HG03457 (cell line): ENCODE measurements at regions not wholly inside any gene's neighbourhood (a gene's known extent, or its start where the extent isn't known, plus 50 kb on each side); places are given as distances from the start of the nearest gene placed in this dataset.
"Not testable (repeated sequence)": the region's sequence is repeated elsewhere in the genome, so short reads cannot be mapped to it uniquely, and the experiment has no call there.

ENCODE experiments used
- ATAC-seq: cut with Tn5 transposase; IDR thresholded peaks from one replicate; pipeline ENCODE4 v1.9.1; 2021; ENCODE audit warnings: moderate number of reproducible peaks; ENCODE audit not compliant: unreplicated experiment

DNA sequence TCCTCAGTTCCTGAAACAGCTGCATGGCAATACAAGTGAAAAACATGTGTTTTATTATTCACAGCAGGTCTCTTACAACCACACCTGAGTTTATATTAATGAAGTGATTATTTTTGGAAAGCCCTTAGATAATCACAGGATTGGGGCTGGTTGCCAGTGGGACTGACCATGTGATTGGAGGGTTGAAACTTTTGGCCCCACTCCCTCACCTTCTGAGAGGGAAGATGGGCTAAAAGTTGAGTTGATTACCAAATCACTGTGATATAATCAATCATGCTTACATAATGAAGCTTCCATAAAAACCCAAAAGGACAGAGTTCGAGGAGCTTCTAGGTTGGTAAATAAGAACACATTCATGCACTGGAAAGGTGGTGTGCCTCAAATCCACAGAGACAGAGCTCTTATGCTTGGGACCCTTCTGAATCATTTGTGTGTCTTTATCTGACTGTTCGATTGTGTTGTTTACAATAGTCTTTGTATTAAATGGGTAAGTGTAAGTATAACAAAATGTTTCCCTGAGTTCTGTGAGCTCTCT is 393.9 kb downstream of the RPS24 start:
- ATAC-seq = no peak

DNA sequence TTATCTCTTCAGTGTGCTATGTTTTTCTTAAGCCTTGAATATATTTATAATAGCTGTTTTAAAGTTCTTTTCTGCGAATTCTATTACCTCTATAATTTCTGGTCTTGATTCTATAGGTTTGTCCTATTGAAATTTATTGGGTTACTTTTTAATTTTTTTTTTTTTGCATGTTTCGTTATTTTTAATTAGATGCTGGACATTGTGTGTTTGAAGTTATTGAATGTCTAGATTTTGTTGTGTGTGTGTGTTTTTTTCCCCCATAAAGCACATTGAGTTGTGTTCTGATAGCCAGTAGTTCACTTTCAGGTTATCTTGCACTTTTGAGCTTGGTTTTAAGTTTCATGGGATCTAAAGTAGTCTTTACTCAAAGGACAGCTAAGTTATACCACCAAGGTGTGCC is 394.9 kb downstream of the RPS24 start:
- ATAC-seq = no peak

DNA sequence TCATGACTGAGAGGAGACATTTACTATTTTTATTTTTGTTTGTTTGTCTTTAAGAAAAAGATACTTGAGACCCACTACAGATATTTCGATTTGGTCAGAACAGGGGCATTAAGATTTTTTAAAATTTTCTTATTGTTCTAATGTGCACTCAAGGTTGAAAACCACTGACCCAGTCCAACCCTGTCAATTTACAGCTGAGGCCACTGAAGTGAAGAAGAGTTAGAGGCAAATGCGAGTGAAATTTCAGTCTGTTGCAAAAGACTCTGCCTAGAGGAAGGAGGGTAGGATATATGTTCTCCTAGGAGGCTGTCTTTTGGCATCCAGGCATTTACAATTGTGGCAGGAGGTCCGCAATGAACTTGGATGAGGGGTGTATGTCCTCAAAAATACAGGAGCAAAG is 396.3 kb downstream of the RPS24 start:
- no peak for ATAC-seq

DNA sequence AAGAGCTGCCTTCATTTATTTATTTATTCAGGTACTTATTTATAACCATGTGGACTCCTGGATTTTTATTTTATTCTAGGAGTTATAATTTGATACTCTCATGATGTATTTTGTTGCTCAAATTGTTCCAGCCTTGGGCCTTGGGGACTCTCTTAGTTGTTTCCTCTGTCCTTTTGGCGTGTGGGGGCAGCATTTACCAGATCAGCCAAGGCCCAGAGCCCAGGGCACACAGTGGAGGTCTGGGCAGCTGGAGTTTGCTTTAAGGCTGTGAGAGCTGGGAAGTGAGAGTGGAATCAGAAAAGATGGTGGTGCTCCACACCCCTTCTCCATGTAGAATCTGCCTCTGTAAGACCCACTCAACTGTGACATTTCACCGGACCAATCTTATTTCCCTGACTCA is 398.9 kb downstream of the RPS24 start:
- ATAC-seq = no peak

DNA sequence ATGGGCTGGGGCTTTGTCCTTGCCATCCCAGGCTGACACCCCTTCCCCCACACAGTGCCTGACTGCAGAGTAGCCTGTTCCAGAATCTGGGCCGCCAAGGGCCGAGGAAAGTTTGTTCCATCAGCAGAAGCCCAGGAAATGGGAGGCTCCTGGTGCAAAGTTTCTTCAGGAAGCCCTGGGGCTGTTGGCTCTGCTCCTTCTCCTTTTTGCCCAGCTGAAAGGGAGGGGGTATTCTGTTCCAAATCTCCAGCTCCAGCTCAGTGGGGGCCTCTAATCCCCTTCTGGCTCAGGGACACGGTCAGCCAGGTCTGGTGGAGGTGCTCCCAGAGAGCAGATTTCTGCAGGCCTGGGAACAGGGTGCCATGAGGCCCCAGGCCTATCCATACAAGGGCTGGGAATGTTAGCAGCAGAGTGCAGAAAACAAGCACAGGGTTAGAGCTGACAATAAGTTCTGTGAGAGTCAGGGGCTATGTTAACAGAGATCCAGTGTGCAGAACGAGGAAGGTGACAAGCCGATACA is 399.5 kb downstream of the RPS24 start:
- no peak for ATAC-seq

DNA sequence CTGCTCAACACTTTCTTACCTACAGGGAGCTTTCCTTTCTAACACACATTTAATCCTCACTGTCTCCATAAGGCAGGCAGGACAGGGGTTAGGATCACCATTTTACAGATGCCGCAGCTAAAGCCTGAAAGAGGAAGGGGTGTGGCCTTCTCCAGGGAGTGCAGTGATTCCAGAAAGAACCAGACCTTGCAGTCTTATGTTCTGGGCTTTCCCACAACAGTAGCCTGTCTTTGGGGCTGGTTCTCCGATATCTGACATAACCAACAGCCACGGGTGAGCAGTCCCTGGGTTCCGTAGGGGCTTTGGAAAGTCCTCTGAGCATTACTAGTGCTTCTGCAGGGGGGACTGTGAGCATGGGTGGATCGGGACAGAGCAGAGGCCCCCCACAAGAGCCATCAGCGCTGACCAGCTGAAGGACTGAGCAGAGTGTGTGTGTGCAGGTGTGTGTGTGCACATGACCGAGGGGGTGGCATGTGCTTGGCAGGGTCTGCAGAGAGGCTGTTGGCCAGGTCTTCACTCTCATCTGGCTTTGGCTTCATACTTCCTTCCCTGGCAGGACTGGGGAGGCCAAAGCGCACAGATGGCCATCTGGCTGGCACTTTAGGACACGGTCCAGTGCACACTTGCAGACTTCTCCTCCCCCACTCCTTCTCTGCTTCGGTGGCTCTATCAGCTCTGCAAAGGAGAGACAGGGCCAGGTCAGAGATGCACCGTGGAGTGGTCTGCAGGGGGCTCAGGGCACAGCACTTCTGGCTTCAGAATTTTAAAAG is 400.3 kb downstream of the RPS24 start:
- ATAC-seq = no peak

DNA sequence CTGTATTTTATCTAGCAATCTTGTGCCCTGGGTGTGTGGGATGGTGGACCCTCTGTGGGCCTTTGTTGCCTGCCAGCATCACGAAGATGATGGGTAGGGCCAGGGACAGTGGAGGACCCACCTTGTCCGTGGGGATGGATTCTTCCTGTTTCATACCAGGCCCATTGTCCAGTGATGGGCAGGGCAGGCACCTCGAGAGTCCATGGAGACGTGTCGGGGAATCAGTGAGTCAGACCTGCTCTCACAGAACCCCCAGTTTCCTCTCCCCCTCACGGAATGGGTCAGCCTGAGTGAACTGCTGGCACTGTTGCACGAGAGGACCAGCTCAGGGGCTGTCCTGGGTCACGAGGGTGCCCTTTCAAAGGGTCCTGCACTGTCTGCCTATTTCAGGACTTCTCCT is 401.2 kb downstream of the RPS24 start:
- ATAC-seq = no peak

DNA sequence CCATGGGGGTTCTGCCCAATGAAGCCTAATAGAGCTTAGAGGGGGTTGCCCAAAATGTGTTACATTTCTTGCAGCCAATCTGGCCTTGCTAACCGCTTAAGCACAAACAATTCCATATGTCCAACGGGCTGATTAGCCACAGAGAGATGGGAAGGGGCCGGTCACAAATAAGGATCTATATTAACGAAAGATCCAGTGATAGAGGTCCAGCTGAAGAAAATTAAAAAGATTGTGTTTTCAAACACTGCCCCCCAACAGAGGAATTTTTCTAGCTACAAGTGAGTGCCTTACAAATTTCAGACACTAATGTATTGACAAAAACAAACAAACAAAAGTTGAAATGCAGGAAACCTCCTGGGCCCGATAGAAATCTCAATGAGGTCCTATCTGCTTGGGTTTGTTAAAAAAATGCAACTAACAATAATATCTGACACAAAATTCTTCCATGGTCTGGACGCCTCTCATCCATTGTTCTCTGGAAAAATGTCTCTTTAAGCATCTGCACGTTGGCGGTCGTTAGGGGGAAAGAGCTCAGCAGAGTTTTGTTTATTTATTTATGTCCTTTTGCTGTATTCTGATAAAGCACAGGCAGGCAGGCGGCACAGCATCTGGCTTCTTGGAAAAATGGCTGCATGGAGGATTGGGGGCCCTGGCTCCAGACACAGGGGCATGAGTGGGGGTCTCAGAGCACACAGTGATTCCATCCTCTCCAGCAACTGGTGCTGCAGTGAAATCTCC is 402.0 kb downstream of the RPS24 start:
- ATAC-seq = no peak

DNA sequence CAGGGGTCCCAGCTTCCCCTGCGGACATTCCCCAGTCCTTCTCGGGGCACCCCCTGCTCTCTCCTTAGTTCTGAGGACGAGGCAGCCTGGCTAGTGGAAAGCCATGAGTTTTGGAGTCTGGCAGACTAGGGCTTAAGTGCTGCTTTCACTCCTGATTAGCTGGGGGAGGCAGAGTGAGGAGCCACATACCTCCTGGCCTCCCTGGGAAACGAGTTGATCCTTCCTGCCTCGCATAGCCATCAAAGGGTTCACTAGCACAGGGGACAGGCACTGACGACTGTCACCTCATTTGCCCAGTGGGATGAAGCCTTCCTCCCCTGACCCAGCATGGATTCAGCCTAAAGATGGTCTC is 402.5 kb downstream of the RPS24 start:
- ATAC-seq = no peak

DNA sequence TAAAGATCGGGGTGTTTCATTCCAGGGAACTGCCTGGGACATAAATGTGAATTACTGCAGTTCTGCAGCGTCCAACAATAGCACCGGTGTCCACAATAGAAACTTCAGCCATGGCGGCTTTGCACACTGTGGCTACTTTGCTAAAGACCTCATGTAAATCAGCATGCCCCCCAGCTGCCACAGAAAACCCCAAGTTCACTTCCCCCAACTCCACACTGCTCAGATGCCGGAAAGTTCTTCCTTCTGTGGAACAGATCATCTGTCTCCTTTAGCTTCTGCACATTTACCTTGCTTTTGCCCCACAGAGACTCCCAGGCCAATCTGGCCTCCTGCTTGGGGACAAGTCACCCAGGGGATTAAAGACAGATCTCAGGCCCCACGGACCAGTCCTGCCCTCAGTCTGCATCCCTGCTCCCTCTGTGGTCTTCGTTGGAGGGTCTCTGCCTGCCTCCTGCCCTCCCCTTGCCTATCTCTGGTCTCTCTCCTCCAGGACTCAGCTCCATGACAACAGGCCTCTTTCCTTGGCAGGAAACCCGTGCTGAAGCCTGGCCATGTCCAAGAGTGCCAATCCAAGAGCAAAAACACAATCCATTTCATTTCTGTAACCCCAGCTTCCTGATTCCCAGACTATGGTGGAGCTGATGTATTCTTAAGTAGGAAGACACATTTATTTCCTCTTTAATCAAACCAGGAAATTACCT is 403.2 kb downstream of the RPS24 start:
- ATAC-seq = no peak

DNA sequence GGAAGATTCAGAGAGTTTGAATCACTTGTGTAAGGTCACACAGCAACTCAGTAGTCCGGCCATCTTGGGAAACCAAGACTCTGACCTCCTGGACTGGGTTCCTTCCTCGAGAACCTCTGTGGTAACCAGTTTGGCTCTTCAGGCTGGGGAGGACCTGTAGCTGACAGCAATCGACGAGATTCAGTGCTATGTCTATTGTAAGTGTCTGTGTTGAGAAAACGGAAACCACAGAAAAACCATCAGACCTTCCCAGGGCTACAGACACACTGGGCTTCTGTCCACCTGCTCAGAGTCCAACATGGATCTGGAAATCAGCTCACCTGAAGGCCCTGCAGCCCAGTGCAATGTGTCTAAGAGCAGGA is 403.7 kb downstream of the RPS24 start:
- no peak for ATAC-seq

DNA sequence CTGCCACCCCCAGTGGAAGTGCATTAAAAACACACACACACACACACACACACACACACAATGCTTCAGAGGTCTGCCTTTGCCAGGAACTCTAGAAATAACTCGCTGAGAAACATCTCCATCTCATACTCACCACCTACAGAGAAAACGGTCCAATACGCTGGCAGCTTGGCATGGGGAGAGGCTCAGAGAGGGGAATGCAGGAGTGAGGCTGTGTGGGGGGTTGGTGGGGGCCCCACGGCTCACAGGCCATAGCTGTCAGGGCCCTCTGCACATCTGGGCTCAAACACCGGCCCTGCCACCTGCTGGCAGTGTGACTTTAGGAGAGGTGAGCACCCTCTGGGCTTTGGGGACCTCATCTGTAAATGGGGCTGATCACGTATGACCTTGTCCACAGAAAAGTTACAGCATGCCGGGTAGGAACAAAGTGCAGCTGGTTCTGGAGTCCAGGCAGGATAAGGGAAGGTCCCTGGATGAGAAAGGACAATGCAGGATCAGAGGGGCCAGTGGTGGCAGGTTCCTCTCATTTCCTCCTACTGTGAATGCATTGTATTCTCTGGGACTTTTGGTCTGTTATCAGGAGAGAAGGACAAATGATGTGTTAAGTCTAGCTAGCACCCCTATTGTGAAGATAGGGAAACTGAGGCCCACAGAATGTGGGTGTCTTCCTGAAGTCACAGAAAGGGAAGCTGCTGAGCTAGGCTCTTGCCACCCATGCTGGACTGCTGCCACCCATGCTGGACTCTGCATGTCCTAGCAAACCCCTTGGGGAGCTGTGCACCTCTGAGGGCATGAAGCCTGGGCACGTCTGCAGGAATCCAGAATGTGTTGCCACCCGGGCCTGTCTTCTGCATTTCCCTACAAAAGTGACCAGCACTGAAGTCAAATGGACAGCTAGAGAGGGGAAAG is 404.6 kb downstream of the RPS24 start:
- no peak for ATAC-seq

DNA sequence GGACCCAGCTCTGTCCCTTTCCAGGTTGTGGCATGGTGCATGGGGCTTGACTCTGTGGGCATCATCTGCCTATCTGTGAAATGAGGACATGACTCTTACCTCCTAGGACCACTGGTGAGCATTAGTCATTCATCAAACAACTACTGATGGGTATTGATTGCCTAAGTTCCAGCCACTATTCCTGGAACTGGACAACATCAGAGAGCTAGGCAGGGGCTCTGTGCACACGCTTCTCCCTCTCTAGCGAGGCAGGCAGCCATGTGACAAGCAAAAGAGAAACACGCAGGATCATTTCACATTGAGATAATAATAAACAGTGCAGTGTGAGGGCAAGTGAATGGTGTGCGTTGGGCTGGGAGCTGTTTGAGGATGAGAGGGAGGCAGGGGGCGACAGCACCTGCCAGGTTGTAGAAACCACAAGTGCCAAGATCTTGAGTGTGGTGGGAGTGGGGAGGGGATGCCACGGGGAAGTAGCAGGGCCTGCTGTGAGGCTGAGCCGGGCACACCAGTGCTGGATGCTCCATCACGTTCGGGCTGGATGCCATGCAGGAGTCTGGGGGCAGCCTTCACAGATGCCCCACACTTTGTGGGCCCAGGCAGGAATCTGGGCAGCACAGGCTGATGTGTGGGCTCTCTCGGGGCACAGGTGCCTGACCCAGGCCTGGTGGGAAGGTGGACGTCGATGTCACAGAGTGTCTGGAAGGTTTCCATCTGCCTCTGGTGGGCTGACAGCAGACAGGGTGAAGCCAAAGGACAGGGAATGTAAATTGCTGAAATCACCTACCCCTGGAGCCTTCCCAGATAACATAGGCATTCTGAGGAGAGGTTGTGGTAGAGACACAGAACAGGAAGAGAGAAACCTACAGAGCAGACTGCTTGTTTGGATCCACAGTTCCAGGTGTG is 405.5 kb downstream of the RPS24 start:
- no peak for ATAC-seq

DNA sequence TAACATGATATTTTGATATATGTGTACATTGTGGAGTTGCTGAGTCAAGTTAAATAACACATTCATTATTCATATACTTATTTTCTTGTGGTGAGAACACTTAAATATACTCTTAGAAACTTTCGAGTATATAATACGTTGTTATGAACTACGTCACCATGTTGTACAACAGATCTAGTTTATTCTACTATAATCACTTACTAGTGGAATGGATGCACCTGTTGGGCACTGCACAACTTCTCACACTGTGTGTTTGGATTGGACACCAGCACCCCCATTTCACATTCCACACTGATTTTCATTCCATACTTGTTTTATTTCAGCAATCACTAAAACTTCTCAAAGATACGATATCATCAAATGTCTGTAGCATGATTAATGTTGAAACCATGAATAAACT is 407.3 kb downstream of the RPS24 start:
- no peak for ATAC-seq

DNA sequence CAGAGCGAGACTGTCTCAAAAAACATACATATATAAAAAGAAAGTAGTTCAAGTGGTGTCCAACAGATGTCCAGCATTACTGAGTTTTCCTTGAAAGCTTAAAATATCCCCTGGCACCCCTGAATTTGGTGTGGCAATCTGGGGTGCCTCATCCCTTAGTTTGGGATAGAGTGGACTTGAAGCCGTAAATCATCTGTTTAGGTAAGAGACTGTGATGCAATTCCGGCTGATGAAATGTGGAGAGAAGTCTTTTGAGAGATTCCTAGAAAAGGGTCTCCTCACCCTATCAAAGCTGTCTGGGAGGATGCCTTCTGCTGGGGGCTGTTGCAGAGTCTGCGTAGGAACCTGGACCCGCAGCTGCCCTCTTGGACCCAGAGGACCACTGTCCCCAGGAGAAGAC is 408.0 kb downstream of the RPS24 start:
- ATAC-seq = no peak

DNA sequence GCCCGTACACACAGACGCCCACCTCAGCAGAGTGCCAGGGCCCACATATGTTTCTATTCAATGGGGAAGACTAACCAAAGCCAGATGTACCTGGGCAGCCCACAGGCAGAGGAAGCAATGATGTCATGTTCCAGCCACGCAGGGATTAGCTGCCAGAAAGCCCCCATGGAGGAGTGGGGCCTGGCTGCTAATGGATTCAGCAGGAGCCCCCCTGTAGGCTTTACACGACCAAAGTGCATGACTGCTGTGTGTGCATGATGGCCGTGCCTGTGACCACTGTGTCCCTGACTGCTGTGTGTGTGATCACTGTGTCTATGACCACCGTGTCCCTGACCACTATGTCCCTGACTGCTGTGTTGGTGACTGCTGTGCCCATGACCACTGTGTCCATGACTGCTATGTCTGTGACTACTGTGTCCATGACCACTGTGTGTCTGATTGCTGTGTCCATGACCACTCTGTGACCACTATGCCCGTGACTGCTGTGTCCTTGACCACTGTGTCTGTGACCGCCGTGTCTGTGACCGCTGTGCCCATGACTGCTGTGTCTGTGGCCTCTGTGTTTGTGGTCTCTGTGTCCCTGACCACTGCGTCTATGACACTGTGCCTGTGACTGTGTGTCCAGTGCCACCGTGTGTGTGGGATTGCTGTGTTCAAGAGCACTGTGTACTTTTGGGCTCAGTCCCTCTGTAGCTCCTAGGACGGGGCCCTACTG is 409.3 kb downstream of the RPS24 start:
- no peak for ATAC-seq

DNA sequence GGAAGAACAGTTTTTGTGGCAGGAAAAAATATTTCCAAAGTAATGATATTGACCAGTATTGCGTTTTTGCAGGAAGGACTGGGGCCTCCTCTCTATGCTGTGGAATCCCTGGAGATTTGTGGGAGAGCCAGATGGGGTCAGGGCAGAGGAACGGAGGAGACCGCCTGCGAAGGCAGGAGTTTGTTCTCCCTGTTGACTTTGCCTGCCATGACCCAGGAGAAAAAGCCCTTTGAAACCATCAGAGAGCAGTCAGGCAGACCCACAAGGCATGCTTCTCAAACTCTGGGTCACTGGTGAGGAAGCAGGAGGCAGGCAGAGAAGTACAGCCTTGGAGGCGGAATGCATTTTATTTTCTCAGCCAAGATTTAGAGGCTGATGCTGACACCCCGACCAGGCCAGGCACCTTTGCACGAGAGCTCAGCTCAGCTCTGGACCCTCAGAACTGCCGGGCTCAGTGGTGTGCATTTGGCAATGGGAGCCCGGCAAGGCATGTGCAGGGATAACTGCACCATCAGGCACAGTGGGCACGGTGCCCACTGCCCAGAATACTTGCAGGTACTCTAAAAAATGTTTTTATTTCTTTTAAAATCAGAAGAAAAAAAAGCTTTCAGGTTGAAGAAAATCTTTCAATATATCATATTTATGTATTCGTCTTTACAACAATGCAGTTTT is 410.4 kb downstream of the RPS24 start:
- no peak for ATAC-seq

DNA sequence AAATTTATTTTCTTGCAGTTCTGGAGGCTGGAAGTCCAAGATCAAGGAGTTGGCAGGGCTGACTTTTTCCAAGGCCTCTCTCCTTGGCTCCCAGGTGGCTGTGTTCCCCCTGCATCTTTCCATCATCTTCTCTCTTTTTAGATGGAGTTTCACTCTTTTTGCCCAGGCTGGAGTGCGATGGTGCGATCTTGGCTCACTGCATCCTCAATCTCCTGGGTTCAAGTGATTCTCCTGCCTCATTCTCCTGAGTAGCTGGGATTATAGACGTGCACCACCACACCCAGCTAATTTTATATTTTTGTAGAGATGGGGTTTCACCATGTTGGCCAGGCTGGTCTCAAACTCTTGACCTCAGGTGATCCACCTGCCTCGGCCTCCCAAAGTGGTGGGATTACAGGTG is 411.1 kb downstream of the RPS24 start:
- not testable (repeated sequence) for ATAC-seq
